OCI-LY1 (cell line): ENCODE measurements at regions not wholly inside any gene's neighbourhood (a gene's known extent, or its start where the extent isn't known, plus 50 kb on each side); places are given as distances from the start of the nearest gene placed in this dataset.

Source experiments
- EZH2 ChIP-seq: fragments of 200-600 bp; sonication (generic), shearing (Covaris generic); IDR thresholded peaks from 2 replicates; pipeline ENCODE4 v1.8.0; 2017; ENCODE audit warnings: borderline replicate concordance, mixed run types, mild to moderate bottlenecking, antibody characterized with exemption, low read length, moderate library complexity, mixed read lengths
- TF ChIP-seq, protein P1 (sequence below): fragments of 200-600 bp; sonication (generic), shearing (Covaris generic); IDR thresholded peaks from 2 replicates; pipeline ENCODE4 v1.5.1; 2017; ENCODE audit warnings: mild to moderate bottlenecking, antibody characterized with exemption, low read length, moderate library complexity, mixed read lengths

DNA sequence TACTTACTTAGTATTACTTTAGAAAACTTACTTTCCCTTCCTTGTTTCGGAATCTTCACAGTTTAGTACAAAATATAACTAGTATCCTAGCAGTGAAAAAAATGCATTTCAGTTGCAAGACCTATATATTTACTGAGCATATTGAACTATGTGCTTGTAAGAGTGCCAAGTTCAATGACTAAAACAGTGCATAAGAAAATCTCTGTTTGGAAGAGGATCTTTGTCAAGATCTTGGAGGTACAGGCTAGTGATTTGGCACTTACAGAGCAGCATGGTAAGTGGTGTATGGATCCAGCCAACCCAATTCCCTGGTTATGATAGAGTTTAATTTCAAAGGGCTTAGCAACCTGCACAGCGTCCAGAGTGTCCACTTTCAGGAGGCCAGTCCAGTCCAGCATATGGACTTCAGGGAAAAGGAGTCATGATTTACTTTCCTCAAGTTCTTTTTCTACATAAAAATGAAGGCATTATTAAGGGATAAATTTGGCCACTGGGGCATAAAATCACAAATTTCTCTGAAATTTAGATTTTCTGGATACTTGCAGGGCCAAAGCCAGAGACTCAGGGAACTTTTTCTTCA is 625.8 kb upstream of the BCHE start:
- TF ChIP-seq, protein P1, sequence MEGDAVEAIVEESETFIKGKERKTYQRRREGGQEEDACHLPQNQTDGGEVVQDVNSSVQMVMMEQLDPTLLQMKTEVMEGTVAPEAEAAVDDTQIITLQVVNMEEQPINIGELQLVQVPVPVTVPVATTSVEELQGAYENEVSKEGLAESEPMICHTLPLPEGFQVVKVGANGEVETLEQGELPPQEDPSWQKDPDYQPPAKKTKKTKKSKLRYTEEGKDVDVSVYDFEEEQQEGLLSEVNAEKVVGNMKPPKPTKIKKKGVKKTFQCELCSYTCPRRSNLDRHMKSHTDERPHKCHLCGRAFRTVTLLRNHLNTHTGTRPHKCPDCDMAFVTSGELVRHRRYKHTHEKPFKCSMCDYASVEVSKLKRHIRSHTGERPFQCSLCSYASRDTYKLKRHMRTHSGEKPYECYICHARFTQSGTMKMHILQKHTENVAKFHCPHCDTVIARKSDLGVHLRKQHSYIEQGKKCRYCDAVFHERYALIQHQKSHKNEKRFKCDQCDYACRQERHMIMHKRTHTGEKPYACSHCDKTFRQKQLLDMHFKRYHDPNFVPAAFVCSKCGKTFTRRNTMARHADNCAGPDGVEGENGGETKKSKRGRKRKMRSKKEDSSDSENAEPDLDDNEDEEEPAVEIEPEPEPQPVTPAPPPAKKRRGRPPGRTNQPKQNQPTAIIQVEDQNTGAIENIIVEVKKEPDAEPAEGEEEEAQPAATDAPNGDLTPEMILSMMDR = no peak
- TF ChIP-seq EZH2 = no peak
